Islet precursor cell (in vitro differentiated cells): ENCODE measurements at regions not wholly inside any gene's neighbourhood (a gene's known extent, or its start where the extent isn't known, plus 50 kb on each side); places are given as distances from the start of the nearest gene placed in this dataset.
"Not testable (repeated sequence)": the region's sequence is repeated elsewhere in the genome, so short reads cannot be mapped to it uniquely, and the experiment has no call there.

Experiments used
- DNase-seq: peaks from one replicate; pipeline ENCODE4 v3.0.0-alpha.2; 2018

GRCh38 chr9:83133316-83133715 is 70.4 kb upstream of the RASEF start:
- no peak for DNase-seq

GRCh38 chr9:83132768-83133167 is 69.8 kb upstream of the RASEF start:
- no peak for DNase-seq

- no peak for DNase-seq
These were observed 67.6 kb upstream of the RASEF start for GRCh38 chr9:83130541-83130940.

- DNase-seq = no peak
These were observed 62.7 kb upstream of the RASEF start for GRCh38 chr9:83125671-83126070.

- no peak for DNase-seq
These were observed 56.9 kb upstream of the RASEF start for GRCh38 chr9:83119873-83120272.

- DNase-seq = no peak
These were observed 53.1 kb upstream of the RASEF start for GRCh38 chr9:83116026-83116425.

- not testable (repeated sequence) for DNase-seq
These were observed 50.5 kb upstream of the RASEF start for GRCh38 chr9:83113445-83113844.
